Suppressor macrophage treated with lipopolysaccharide for 1 hour (primary cell): ENCODE measurements at regions not wholly inside any gene's neighbourhood (a gene's known extent, or its start where the extent isn't known, plus 50 kb on each side); places are given as distances from the start of the nearest gene placed in this dataset.
A peak's percentile ranks its signal among the peaks of the same experiment; 100 is the strongest.
"Not testable (repeated sequence)": the region's sequence is repeated elsewhere in the genome, so short reads cannot be mapped to it uniquely, and the experiment has no call there.

ENCODE experiments used
- DNase-seq, 3 donors: peaks; one replicate each; pipeline ENCODE4 v3.0.0-alpha.2; 2020 to 2022

DNA sequence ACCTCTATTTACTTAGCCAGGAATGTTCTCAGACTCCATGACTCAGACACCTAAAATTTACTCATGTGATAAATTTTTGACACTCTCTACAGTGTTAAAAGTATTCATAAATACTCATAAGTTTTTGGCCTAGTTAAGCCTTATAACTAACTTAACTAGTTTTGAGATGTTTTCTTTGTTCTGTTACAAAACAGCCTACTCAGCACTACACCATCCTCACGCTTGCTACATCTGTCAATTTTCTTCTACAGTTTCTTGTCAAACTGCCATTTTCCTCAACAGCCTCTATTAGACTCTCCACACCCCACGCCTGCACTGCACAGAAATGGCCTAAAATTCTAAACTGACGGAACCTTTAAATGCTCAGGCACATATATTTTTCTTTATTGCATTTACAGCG lies 195.5 kb downstream of the ANXA1 start:
- no peak for DNase-seq

DNA sequence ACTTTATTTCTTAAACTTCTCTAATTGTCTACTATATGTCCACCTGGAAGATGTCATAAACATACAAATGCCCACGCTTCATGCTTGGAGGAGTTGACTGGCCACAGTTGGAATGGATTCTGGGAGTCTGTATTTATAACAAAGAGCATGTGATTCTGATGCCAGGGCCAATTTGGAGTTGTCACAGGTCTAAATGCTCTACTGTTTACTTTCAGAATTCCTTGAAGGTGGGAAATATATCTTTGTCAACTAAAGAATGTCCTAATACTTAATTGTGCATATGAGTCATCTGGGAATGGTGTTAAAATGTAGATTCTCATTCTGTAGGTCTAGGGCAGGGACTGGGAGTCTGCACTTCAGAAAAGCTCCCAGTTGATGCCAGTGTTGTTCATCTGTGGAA lies 196.1 kb downstream of the ANXA1 start:
- DNase-seq, result no peak

DNA sequence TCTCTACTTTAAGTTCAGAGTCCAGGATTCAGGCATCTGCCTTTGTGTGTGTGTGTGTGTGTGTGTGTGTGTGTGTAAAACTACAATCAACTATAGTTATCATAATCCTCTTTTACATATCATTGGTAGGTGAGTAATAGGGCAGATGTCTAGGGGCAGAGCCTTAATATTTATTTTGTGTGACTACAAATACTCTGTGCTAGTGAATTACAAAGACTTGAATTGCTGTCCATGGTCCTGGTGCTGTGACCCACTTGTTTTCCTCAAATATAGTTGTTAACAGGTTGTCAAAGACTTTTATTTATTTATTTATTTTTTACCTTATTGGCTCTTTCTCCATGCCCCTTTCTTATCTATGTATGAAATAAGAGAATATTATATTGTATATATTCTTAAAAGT lies 196.8 kb downstream of the ANXA1 start:
- peak in 1 of 3 donors; percentile 5 for DNase-seq

DNA sequence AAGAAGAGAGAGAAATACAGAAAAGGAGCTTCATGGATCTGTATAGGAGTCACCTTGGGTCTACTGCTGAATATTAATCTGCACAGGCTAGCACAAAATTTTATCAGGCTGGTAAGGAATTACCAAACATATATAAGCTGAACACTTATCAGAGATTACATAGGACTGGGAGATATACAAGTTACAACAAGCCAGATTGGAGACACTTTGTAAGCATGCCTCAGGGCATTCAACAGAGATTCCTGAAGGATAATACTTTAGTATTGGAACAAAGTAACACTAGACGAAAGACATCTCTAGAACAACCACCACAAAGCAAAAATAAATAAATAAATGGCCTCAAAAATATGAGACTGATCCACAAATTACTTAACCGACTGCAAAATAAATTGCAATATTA lies 197.8 kb downstream of the ANXA1 start:
- DNase-seq, result no peak

DNA sequence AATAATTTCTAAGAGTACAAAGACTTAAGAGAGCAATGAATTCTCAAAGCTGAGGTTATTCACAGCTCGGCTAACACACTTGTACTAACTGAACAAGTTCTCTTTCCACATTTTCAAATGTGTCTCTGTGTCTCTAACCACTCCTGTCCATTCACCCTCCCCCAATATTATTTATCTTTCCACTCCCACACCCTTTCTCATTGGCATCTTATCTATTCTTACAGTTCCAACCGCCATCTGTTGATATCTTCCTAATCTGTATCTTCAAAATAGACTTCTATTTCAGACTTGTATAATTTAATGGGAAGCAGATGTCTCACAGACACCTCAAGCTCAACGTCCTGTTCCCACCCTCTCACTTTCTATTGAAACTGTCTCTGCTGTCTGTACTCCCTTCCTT lies 205.9 kb downstream of the ANXA1 start:
- no peak for DNase-seq

DNA sequence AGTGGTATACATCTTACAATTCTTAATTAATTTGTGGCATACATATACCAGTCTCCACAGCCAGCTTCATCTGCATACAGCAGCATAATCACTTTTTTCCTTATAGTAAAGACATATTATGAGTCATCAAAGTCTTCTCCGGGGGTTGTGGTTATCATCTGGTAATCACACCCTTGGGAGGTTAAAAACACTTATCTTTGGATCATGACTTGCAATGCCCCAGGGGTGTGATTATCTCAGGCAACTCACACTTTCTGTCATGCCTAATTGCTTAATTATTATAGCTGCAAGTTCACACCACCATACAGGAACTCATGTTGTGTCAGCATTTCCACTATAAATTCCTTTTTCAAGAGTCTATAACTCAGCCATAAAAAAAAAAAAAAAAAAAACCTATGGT lies 218.4 kb downstream of the ANXA1 start:
- DNase-seq, result peak in 1 of 3 donors; percentile 4

DNA sequence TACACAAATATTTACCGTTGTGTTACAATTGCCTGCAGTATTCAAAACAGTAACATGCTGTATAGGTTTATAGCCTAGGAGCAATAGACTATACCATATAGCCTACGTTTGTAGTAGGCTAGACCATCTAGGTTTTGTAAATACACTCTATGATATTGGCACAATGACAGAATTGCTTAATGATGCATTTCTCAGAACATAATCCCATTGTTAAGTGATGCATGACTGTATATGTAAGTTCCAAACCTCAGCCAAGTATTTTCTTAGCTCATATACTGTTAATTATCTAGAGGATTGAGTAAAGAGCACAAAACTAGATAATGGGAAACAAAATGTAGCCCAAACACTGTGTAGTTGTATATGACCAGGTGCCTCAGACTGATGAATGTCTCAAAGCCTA lies 220.1 kb downstream of the ANXA1 start:
- no peak for DNase-seq

DNA sequence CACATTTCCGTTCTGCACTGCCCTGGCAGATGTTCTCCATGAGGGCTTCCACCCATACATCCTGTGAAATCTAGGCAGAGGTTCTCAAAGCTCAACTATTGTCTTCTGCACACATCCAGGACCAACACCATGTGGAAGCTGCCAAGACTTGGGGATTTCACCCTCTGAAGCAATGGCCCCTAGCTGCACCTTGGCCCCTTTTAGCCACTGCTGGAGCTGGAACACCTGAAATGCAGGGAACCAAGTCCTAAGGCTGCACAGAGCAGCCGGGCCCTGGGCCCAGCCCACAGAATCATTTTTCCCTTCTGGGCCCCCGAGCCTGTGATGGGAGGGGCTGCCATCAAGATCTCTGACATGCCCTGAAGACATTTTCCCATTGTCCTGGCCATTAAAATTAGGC lies 228.7 kb downstream of the ANXA1 start:
- no peak for DNase-seq

DNA sequence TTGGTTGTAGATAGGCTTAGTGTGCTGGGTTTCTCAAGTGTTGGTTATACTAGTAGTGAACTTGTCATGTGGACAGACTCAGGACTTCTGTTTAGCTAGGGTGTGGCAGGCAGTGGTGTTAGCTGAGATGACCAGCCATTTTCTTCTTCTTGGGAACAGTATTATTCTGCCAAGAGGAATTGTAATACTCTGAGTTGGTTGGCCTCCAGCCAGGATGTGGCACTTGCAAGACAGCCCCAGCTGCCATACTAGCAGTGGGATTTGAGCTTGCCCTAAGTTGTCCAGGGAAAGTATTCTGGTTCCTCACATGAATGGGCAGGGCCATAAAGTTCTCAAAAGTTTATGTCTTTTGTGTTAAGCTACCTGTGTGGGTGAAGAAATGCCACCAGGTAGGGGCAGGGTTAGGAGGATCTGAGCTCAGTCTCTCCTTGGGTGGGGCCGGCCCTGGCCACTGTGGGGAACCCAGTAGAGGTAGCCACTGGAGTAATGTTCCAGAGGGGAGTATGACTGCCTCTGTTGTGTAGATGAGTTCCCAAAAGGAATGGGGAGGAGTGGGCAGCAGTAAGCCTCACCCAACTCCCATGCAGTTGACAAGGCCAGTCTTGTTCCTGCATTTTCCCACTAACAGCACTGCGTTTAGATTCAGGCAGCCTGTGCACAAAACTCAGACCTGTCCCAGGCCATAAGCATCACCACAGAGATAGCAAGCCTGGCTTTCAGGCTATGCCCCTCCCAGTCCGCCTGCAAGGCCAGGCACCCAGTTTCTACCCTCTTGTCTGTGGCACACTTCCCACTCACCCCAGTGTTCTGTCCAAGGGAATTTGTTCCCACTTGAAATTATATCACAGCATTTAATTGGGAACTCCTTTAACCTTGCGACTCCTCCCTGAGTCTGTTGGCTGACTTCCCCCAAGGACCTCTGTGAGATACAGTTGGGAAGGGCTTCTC lies 250.7 kb downstream of the ANXA1 start:
- no peak for DNase-seq

DNA sequence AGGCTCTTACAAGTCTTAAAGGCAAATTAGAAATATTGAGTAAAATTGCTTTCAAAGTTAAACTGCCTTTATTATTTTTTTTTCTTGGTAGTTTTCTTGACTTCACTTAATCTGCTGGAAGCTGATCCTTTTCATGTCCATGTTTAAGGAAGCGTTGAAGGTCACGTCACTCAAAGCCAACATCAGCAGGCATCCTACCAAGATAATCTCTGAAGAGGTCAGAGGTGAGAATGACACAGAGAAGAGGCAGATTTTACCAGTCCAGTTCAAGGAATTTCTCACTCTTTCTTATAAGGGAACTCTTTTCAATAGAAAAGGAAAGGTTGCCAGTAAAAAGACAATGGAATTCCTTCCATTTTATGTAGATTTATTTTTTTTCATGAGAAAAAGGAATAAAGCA lies 259.8 kb downstream of the ANXA1 start:
- no peak for DNase-seq

DNA sequence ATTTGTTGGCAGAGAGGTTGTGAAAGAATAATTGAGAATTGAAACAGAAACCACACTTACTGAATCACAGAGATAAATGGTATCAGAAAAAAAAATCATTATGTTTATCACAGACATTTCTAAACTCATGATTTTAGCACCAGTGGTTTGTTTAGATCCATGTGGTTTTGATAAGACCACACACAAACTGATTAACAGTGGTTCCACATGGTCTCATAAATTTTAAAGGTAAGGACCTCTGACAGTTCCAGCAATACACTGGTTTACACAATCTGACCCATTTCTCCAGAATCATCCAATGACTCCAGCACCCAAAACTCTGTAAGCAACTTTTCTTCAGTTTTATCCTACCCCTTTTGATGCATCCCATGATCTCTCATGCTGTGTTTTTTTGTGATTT lies 261.2 kb downstream of the ANXA1 start:
- no peak for DNase-seq

DNA sequence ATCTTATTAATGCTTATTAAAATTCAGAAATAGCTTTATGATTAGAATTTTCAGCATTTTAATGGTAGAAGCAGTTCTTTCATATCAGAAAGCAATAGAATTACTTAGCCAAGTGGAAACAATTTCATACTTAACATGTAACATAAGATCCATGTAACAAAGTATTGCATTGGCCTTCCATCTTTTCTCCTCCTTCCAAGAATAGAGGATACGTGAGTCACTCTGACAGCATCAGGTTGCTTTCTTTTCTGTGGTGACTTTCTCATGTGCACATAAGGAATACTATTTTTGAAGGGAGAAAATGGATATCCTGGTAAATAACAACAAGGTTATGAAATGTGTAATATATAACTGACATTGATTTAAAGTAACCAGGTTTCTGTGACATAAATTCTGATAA lies 272.2 kb downstream of the ANXA1 start:
- peak in 1 of 3 donors; percentile 2 for DNase-seq

DNA sequence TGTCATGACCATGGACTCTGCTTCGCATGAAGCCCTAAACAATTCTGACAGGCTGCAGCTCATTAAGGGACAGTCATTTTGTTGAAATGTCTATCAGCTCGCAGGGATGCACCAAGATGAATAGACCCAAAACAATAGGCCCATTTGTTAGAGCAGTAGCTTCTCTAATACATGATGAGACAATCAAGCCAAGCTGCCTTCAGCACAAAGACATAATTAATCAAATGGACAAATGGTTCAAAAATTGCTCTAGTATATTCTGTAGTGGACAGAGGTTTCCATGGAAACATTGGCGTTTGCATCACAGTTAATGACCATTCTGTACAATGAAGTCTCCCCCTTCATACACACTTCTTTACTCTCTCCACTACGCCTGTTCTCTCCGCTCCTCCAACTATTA lies 274.6 kb downstream of the ANXA1 start:
- DNase-seq, result no peak

DNA sequence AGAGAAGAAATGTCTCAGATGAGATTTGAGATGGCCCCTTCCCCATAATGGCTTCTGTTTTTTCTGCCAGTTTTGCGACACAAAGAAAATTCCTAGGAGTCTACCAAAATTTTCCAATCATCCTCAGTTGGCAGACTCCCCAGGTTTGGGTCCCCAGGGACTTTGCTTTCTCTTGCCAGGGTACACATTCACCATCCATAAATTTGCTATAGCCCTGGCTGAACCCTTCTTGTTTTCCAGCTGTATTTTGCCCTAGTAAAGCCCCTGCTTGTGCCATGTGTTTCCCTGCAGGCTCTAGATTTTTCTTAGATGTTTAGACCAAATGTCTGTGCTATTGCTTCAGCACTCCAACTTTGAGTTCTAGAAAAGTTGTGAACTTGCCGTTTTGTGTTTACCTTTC lies 283.2 kb downstream of the ANXA1 start:
- DNase-seq, result no peak

DNA sequence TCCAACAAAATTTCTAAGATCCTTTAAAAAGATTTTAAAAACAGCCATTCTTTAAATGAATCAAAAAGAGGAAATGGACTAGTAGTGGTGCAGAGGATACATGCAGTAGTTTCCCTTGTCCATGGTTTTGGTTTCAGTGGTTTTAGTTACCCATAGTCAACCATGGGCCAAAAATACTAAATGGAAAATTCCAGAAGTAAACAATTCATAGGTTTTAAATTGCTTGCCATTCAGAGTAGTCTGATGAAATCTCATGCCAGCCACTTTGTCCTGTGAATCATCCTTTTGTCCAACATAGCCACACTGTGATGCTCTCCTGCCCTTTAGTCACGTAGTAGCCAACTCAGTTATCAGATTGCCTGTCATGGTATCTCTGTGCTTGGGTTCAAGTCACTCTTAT lies 286.1 kb downstream of the ANXA1 start:
- peak; percentile 8 to 44 (median 27) for DNase-seq

DNA sequence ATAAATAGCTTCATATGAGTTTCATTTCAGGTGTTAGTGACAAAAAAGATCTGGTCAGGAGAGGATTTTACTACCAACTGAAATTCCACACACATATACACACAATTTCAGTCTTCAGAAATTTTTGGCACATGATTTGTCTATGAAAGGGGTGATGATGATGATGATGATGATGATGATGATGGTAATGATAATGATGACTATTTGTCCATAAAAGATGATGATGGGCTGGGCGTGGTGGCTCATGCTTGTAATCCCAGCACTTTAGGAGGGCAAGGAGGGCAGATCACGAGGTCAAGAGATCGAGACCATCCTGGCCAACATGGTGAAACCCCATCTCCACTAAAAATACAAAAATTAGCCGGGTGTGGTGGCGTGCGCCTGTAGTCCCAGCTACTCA lies 288.2 kb downstream of the ANXA1 start:
- not testable (repeated sequence) for DNase-seq

DNA sequence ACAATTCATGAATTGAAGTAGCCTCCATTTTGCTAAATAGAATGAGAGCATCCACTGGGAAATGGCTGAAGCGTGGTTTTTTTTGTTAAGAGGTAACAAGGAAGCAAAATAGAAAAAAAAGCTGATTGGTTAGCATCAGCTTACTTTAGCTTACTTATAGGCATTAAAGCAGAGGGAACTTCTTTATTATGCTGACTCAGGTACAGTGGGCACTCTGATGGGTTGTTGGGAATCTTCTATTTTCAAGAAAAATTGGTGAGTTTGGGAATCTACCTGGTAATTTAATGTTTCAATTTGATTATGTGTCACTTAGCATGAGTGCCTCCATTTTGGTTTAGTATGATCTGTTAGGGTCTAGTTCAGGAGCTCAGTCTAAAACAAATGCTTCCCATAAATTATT lies 289.6 kb downstream of the ANXA1 start:
- DNase-seq, result no peak

DNA sequence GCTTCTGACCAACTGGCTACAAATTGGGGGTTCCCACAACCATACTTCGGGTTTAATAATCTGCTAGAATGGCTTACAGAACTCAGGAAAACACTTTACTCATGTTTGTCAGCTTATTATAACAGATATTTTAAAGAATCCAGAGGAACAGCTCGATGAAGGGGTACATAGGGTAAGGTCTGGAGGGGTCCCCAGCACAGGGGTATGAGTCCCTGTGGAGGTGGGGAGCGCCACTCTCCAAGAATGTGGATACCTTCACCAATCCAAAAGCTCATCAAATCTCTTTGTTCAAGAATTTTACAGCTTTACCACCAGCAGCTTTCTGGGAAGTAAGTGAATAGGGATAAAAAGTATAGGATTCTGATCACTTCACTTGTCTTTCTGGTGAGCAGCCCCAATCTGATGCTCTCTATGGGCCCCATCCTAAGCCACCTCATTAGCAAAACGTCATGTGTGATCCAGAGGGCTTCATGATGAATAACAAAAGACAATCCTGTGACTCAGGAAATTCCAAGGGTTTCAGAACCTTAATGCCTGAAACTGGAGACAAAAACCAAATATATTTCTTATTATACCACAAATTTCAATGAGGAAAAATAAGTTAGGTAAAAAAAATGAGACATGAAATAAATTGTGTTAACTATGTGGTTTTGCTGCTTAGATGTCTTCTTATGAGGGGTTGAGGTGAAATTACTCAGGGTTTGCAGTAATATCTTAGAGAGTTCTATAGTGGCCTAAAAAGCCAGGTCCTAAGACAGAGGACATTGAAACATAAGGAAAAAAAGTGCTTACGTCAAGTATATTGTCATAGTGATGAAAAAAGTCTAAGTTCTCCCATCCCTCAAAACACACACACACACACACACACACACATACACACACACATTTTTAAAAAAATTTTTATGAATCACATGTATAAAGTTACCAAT lies 290.5 kb downstream of the ANXA1 start:
- DNase-seq, result no peak

DNA sequence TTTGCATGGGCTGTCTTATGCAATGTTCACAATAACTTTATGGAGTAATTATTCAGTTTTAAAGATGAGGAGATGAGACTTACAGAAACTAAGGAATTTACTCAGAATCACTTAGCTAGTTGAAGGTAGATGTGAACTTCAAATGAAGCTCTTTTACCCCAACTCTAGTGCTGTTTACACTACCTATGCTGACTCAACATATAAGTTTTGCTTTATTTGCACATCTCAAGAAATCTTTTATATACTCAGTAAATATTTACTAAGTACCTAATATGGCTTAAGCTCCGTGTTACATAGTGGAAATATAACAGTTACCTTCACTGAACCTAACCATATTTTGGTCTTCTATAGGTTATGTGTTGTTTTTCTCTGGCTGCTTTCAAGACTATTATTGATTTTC lies 293.2 kb downstream of the ANXA1 start:
- DNase-seq, result no peak

DNA sequence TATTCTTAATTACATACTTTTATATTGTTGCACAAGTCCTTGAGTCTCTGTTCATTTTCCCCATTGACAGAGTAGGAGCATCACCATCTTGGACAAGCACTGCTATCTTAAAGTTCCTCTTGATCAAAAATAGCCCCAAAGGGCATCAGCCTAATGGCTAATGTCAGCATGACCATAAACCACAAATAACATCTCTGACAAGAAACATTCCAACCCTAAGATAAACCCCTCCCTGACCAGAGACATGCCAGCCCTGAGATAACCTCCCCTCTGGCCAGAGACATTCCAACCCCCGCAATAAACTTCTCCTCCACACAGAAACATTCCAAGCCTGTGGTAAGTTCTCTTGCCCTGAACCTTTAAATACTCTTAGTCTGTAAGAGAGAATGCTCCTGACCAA lies 293.7 kb downstream of the ANXA1 start:
- DNase-seq, result not testable (repeated sequence)

DNA sequence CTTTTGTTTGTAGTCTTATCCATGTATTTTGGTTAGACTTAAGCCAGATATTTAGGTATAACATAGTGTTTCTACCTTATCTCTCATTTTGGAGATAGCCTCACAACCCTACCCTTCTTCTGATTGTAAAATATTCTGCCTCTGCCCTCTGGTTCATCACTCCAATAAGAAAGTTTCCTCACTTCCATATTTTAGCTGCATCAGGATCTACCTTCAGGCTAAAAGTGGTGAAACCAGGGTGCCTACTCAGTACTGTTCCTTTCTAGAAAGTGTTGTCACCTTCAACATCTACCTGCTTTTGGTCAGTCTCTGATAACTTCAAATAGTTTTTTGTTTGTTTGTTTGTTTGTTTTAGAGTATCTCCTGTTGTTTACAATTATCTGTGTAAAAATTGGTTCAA lies 294.6 kb downstream of the ANXA1 start:
- DNase-seq, result no peak

DNA sequence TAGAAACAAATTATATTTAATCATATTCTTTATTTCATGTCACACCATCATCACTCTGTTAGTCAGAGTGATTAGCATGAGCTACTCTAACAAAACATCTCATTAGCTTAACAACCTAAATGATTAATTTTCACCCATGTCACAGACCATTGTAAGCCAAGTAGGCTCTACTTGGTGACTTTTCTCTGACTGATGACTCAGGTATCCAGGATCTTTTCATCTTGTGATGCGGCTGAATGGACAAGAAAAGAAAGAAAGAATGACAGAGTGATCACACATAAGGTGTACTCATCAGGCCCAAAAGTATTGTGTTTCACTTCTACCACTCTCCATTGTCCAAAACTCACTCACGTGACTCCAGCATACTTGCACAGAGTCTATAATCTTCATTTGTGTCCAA lies 299.3 kb downstream of the ANXA1 start:
- DNase-seq, result no peak

DNA sequence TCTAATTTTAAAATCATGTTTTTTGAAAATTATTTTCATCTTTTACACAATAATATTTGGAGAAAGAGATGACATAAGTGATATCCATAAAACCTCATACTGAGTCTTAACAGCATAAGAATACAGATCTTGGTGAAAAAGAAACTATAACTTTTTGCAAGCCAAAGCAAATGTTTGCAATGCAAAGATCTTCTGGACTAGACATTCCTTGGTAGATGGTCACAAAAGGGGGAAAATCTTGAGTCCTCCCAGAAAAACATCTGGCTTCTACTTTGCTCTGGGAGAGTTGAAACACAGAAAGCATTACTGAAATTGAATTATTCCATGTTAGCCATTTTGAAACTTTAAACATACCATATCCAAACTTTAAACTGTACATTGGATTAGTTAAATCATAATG lies 308.2 kb downstream of the ANXA1 start:
- no peak for DNase-seq

DNA sequence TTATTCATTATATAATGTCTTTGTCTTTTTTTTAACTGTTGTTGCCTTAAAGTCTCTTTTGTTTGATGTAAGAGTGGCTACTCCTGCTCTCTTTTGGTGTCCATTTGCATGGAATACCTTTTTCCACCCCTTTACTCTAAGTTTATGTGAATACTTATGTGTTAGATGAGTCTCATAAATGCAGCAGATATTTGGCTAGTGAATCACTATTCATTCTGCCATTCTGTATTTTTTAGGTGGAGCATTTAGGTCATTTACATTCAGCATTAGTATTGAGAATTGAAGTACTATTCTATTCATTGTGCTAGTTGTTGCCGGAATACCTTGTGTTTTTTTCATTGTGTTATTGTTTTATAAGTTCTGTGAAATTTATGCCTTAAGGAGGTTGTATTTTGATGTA lies 317.1 kb downstream of the ANXA1 start:
- no peak for DNase-seq
